ENCODE measurements at regions not wholly inside any gene's neighbourhood (a gene's known extent, or its start where the extent isn't known, plus 50 kb on each side); places are given as distances from the start of the nearest gene placed in this dataset.

DNA sequence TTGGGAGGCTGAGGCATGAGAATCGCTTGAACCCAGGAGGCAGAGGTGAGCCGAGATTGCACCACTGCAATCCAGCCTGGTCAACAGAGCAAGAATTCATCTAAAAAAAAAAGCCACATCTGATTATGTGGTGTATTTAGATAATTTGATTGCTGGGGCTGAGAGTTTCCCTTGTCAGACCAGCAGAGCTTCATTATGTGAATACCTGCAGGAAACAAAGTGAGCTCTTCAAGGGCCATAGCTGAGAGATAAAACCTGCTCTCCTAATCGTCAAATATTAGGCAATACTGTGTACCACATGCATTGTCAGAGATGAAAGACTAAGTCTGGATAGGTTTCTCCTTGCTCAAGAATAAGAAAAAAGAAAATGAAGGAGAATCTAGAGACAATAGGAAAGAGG, 800.0 kb upstream of the IGFBP7 start:
- H3K27ac ChIP-seq, result no peak overlapping the region
- WGBS, 4 donors, result 86 to 89% (median 88%) methylated on average over 3 of the region's 3 CpGs
- no peaks in the 10 kb centered on the region for H3K9me3 ChIP-seq
- intact Hi-C loops (cut with DNase I), result no loop called here
- no peaks in the 10 kb centered on the region for H3K36me3 ChIP-seq
- TF ChIP-seq, protein P1, sequence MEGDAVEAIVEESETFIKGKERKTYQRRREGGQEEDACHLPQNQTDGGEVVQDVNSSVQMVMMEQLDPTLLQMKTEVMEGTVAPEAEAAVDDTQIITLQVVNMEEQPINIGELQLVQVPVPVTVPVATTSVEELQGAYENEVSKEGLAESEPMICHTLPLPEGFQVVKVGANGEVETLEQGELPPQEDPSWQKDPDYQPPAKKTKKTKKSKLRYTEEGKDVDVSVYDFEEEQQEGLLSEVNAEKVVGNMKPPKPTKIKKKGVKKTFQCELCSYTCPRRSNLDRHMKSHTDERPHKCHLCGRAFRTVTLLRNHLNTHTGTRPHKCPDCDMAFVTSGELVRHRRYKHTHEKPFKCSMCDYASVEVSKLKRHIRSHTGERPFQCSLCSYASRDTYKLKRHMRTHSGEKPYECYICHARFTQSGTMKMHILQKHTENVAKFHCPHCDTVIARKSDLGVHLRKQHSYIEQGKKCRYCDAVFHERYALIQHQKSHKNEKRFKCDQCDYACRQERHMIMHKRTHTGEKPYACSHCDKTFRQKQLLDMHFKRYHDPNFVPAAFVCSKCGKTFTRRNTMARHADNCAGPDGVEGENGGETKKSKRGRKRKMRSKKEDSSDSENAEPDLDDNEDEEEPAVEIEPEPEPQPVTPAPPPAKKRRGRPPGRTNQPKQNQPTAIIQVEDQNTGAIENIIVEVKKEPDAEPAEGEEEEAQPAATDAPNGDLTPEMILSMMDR (IDR thresholded peaks at IDR 0.05), result no peak
- no peak for TF ChIP-seq POLR2A (IDR thresholded peaks at IDR 0.05)
- no peaks in the 10 kb centered on the region for H3K27me3 ChIP-seq
- H3K4me3 ChIP-seq, result no peak overlapping the region
- ATAC-seq (no peak), DNase-seq (no peak)
- H3K4me1 ChIP-seq, result no peaks in the 10 kb centered on the region

GRCh38 chr4:57905965-57906364, 795.8 kb upstream of the IGFBP7 start:
- H3K27me3 ChIP-seq, result no peaks in the 10 kb centered on the region
- no peak overlapping the region for H3K27ac ChIP-seq
- intact Hi-C loops (cut with DNase I), result no loop called here
- H3K4me3 ChIP-seq, result no peak overlapping the region
- DNase-seq, result no peak
- 83 to 89% (median 86%) methylated on average over 3 of the region's 3 CpGs for WGBS, 4 donors
- H3K4me1 ChIP-seq, result no peaks in the 10 kb centered on the region
- H3K9me3 ChIP-seq, result no peaks in the 10 kb centered on the region
- no peak for TF ChIP-seq POLR2A (IDR thresholded peaks at IDR 0.05)
- TF ChIP-seq, protein P1 (IDR thresholded peaks at IDR 0.05), result no peak
- no peak for ATAC-seq
- H3K36me3 ChIP-seq, result no peaks in the 10 kb centered on the region

DNA sequence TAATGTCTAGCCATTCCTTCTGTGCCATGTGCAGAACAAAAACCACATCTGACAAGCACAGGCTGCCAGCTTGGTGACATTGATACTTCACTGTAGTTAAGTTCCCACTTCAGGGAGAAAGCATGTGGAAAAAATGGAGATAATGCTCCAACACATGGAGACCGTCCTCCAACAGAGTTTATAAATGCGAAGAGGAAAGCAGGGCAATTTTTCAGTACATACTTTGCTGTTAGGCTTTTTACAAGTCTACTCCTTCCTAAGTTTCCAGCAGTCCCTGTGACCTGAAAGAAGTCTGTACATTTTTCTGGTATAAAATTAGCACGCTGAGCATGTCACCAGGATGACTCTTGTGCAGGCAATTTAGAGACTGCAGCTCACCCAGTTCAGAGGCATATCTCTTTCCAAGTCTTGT, 766.9 kb upstream of the IGFBP7 start:
- peak; percentile 90 to 93 (median 92) for ATAC-seq
- TF ChIP-seq, protein P1 (IDR thresholded peaks at IDR 0.05), result no peak
- no peak for TF ChIP-seq POLR2A (IDR thresholded peaks at IDR 0.05)
- 40 to 52% (median 46%) methylated on average over 3 of the region's 3 CpGs for WGBS, 4 donors
- no peaks in the 10 kb centered on the region for H3K9me3 ChIP-seq
- H3K4me3 ChIP-seq, result no peak overlapping the region
- no peaks in the 10 kb centered on the region for H3K27me3 ChIP-seq
- peak in 3 of 5 donors; percentile 10 to 32 (median 20) for DNase-seq
- intact Hi-C loops (cut with DNase I), result loop anchor here in 3 of 10 donors (5.0 to 10.0 kb wide), 3 partner anchors 142 to 435 kb away; no protein-coding TSS in a partner anchor
- peaks cover 0 to 21% (median 0%) of the 10 kb centered on the region in 12 donors for H3K4me1 ChIP-seq
- H3K27ac ChIP-seq, result peak overlapping the region in 11 of 12 donors; percentile 39 to 86 (median 65)
- H3K36me3 ChIP-seq, result no peaks in the 10 kb centered on the region

DNA sequence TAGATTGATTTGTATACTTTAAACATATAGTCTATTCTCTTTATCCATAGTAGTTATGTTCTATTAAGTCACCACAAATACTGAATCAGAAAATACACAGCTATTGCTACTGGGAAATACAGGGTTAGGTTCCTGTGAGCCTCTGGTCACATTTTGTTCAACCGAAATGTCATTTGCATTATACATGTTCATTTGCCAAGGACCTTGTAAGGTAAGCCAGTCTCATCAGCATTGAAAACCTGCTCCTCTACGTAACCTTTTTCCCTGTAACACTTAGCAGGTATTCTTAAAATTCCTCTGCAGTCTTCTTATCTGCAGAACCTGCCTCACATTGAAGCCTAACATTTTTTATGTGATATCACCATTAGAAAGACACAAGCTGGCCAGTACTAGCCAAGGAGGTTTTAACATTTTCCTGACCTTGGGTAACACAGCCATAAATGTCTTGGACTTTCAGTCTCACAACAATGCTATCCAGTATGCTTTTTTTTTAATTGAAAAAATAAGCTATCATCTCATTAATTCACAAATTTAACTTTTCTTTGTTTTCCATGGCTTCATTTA, 765.7 kb upstream of the IGFBP7 start:
- H3K27me3 ChIP-seq, result no peaks in the 10 kb centered on the region
- no peaks in the 10 kb centered on the region for H3K9me3 ChIP-seq
- peak overlapping the region in 8 of 12 donors; percentile 60 to 86 (median 70) for H3K27ac ChIP-seq
- intact Hi-C loops (cut with DNase I), result loop anchor here in 3 of 10 donors (5.0 to 10.0 kb wide), 3 partner anchors 141 to 434 kb away; no protein-coding TSS in a partner anchor
- no peak overlapping the region for H3K4me3 ChIP-seq
- 32 to 49% (median 37%) methylated on average over 2 of the region's 2 CpGs for WGBS, 4 donors
- DNase-seq (no peak), ATAC-seq (peak; percentile 50 to 63 (median 58))
- no peak for TF ChIP-seq POLR2A (IDR thresholded peaks at IDR 0.05)
- TF ChIP-seq, protein P1 (IDR thresholded peaks at IDR 0.05), result no peak
- peaks cover 0 to 21% (median 0%) of the 10 kb centered on the region in 12 donors for H3K4me1 ChIP-seq
- no peaks in the 10 kb centered on the region for H3K36me3 ChIP-seq

Data from heart left ventricle (tissue), 16 donors.